ENCODE measurements at regions not wholly inside any gene's neighbourhood (a gene's known extent, or its start where the extent isn't known, plus 50 kb on each side); places are given as distances from the start of the nearest gene placed in this dataset.

DNA sequence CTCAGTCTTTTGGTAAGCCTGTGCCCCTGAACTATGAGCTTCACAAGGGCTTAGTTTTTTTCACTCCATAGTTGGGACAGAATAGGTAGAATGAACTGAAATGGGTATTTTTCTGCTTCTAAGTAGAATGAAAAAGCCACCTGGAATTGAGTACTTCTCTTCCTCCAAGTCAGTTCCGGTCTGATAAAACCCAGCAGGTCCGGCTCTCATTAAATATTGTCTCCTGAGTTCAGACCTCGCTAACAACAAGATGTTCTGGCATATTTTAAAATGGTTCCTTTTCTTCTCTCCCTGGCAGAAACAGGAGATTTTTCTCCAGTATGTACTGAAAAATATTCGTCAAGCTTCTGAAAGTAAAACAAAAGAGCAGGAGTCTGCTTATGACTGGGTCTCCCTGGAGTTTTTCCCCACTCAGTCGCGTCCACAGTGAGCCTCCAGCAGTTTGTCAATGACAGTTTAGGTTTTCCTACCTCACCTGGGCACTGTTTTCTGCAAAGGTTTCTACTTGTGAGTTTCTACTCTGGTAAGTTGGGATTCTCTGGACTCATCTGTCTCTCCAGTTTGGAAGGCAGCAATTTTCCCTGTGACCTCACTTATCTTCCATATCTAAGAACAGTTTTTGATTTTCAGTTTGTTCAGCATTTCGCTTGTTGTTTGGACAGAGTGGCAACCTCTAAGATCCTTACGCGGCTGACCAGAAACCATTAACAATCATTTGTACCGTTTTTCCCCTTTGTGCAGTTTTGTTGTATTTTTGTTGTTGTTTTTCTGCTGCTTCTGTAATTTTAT lies 868.0 kb downstream of the METTL15 start:
- TF ChIP-seq, protein P1, sequence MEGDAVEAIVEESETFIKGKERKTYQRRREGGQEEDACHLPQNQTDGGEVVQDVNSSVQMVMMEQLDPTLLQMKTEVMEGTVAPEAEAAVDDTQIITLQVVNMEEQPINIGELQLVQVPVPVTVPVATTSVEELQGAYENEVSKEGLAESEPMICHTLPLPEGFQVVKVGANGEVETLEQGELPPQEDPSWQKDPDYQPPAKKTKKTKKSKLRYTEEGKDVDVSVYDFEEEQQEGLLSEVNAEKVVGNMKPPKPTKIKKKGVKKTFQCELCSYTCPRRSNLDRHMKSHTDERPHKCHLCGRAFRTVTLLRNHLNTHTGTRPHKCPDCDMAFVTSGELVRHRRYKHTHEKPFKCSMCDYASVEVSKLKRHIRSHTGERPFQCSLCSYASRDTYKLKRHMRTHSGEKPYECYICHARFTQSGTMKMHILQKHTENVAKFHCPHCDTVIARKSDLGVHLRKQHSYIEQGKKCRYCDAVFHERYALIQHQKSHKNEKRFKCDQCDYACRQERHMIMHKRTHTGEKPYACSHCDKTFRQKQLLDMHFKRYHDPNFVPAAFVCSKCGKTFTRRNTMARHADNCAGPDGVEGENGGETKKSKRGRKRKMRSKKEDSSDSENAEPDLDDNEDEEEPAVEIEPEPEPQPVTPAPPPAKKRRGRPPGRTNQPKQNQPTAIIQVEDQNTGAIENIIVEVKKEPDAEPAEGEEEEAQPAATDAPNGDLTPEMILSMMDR (IDR thresholded peaks at IDR 0.05) = no peak
- no peak for TF ChIP-seq POLR2A (IDR thresholded peaks at IDR 0.05)

Measured in thyroid gland (tissue), 4 donors.